GM21737 (cell line): ENCODE measurements at regions not wholly inside any gene's neighbourhood (a gene's known extent, or its start where the extent isn't known, plus 50 kb on each side); places are given as distances from the start of the nearest gene placed in this dataset.

Source experiments
- ATAC-seq: cut with Tn5 transposase; IDR thresholded peaks from one replicate; pipeline ENCODE4 v1.9.1; 2021; ENCODE audit warnings: mild to moderate bottlenecking, moderate library complexity; ENCODE audit not compliant: unreplicated experiment

GRCh38 chr11:116110356-116110755 is 606.1 kb upstream of the CADM1 start:
- ATAC-seq, result no peak

GRCh38 chr11:116109228-116109627 is 605.0 kb upstream of the CADM1 start:
- no peak for ATAC-seq

- ATAC-seq, result no peak
These were observed 603.9 kb upstream of the CADM1 start for GRCh38 chr11:116108161-116108560.

GRCh38 chr11:116107229-116107628 is 603.0 kb upstream of the CADM1 start:
- no peak for ATAC-seq

GRCh38 chr11:116104498-116105174 is 600.4 kb upstream of the CADM1 start:
- no peak for ATAC-seq

GRCh38 chr11:116101902-116102301 is 597.7 kb upstream of the CADM1 start:
- no peak for ATAC-seq

- no peak for ATAC-seq
These were observed 595.8 kb upstream of the CADM1 start for GRCh38 chr11:116100016-116100415.

GRCh38 chr11:116099541-116099940 is 595.3 kb upstream of the CADM1 start:
- ATAC-seq, result no peak

- ATAC-seq, result no peak
These were observed 592.2 kb upstream of the CADM1 start for GRCh38 chr11:116096272-116096995.

GRCh38 chr11:116093481-116094270 is 589.5 kb upstream of the CADM1 start:
- no peak for ATAC-seq

GRCh38 chr11:116093065-116093464 is 588.9 kb upstream of the CADM1 start:
- ATAC-seq, result no peak

GRCh38 chr11:116086426-116086825 is 582.2 kb upstream of the CADM1 start:
- no peak for ATAC-seq

GRCh38 chr11:116085031-116085635 is 580.9 kb upstream of the CADM1 start:
- no peak for ATAC-seq

GRCh38 chr11:116084511-116084910 is 580.3 kb upstream of the CADM1 start:
- ATAC-seq, result no peak

- ATAC-seq, result no peak
These were observed 578.0 kb upstream of the CADM1 start for GRCh38 chr11:116082256-116082655.

- ATAC-seq, result no peak
These were observed 575.4 kb upstream of the CADM1 start for GRCh38 chr11:116079580-116079979.

GRCh38 chr11:116078101-116078591 is 573.9 kb upstream of the CADM1 start:
- ATAC-seq, result no peak

- ATAC-seq, result no peak
These were observed 572.9 kb upstream of the CADM1 start for GRCh38 chr11:116077092-116077491.

- ATAC-seq, result no peak
These were observed 569.9 kb upstream of the CADM1 start for GRCh38 chr11:116073854-116074837.
